ENCODE measurements at regions not wholly inside any gene's neighbourhood (a gene's known extent, or its start where the extent isn't known, plus 50 kb on each side); places are given as distances from the start of the nearest gene placed in this dataset.
A peak's percentile ranks its signal among the peaks of the same experiment; 100 is the strongest.
"Not testable (repeated sequence)": the region's sequence is repeated elsewhere in the genome, so short reads cannot be mapped to it uniquely, and the experiment has no call there.

DNA sequence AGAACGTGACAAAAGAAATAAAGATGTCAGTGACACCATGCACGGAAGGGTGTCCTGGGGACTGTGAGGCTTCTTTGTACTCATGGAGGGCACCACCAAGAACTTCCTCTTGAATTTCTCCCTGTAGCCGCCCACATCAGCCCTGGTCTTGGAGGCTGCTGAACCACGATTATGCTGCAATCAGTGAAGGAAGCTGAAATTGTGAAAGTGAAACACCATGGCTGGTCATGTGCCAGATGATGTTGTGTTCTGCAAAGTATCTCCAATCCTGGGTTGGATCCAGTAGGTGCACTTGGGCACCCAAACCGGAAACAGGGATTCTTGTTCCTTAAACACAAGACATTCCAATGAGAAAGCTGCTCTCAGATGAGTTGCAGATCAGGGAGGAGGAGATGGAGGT, 104.4 kb upstream of the GOLGA6L6 start:
- ChIA-PET POLR2A (no interaction called here), CTCF (interaction anchor here (0.5 to 1.8 kb wide), 3 partner anchors 13 to 626 kb away, joined by 3 to 6 read pairs (median 3); no protein-coding TSS in a partner anchor)
- ATAC-seq (peak; percentile 78), DNase-seq (peak; percentile 61)
- Mint-ChIP-seq H3K36me3 (ENCODE audit: low read depth) (no peaks in the 10 kb centered on the region), H3K27me3 (peaks cover 17% of the 10 kb centered on the region), H3K4me3 (no peak overlapping the region), H3K9me3 (ENCODE audit: low read depth) (no peaks in the 10 kb centered on the region), H3K4me1 (no peaks in the 10 kb centered on the region), H3K27ac (no peak overlapping the region)
- intact Hi-C loops (cut with DNase I, micrococcal nuclease): loop anchor here in 1 of 2 experiments (1.0 kb wide), 1 partner anchor 18 kb away; no protein-coding TSS in a partner anchor

DNA sequence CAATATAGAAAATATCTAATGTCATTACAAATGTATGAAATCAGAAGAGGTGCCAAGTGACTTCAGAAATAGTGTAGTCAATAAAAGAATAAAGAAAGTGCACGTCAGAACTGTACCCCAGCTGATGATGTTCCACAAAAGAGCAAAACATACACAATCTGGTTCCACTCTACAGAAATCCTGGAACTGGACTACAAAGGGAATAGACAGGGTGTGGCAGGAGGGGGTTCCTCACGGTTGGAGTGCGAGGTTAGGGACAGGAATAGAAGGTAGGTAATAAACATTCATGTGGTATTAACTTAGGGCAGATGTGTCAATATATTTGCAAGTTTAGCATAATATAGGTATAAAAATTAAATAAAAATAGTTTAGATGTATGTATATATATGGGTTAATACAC, 103.3 kb upstream of the GOLGA6L6 start:
- Mint-ChIP-seq H3K4me1 (no peaks in the 10 kb centered on the region), H3K4me3 (no peak overlapping the region), H3K27me3 (peaks cover 17% of the 10 kb centered on the region), H3K36me3 (ENCODE audit: low read depth) (no peaks in the 10 kb centered on the region), H3K27ac (no peak overlapping the region), H3K9me3 (ENCODE audit: low read depth) (no peaks in the 10 kb centered on the region)
- ChIA-PET POLR2A (no interaction called here), CTCF (no interaction called here)
- intact Hi-C loops (cut with DNase I, micrococcal nuclease): no loop called here
- DNase-seq: no peak
- no peak for ATAC-seq

DNA sequence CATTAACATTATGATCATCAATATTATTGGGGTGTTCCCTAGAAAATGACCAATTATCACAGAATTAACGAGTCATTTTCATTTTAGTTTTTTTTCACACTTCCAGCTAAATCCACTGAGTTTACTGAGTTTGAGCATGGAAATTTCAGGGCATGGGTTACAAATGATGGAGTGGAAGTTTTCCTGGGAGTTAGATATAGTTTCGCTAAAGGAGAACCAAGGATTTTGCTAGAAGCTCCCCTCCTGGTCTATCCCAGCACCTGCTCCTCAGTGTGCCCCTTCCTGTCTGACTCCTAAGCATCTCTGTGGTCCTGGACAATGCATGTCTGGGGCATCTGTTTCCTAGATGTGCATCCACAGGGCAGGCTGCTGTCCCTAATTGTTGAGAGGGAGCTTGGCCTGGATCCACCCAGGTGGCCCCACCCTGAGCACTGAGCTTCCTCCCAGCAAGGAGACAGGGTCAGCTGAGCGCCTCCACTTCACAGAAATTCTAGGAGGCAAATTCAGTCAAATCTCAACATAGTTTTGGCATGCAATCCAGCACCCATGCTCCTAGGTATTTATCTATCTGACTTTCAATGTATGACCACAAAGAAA, 102.3 kb upstream of the GOLGA6L6 start:
- Mint-ChIP-seq H3K27me3 (peaks cover 17% of the 10 kb centered on the region), H3K4me1 (no peaks in the 10 kb centered on the region), H3K4me3 (no peak overlapping the region), H3K36me3 (ENCODE audit: low read depth) (no peaks in the 10 kb centered on the region), H3K27ac (no peak overlapping the region), H3K9me3 (ENCODE audit: low read depth) (no peaks in the 10 kb centered on the region)
- ChIA-PET POLR2A (no interaction called here), CTCF (interaction anchor here (1.0 kb wide), 1 partner anchor 10 kb away, joined by 3 read pairs; no protein-coding TSS in a partner anchor)
- intact Hi-C loops (cut with DNase I, micrococcal nuclease): no loop called here
- DNase-seq: no peak
- ATAC-seq: no peak

DNA sequence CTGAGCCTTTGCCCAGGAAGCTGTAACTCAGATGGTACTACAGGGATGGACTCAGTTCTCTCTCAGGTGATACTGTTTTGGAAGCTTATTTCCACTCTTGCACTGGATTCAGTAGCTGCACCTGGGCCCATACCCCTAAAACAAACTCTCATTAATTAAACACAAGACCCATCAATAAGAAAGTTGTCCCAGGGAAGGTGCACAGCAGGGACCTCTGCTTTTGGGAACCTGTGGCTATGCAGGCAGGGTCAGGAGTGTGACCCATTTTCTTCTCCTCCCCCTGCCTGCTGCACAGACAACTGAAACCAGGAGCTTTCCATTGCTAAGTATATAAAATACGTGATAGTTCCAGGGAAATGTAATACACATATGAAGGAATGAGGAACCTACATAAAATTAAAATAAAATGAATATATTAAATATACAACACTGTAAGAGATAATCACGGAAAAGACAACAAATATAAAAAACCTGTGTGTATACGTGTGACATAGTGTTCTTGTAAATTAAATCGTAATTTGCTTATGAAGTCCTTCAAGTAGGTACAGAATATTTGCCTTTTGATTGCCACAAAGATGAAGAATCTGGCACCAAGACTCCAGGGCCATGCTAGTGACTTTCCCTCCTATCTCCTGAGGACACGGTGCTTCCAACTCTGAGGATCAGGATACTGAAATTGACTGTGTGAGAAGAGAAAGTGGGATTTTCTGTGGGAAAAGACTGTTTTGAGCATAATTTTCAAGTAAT, 101.6 kb upstream of the GOLGA6L6 start:
- H3K4me3 Mint-ChIP-seq: no peak overlapping the region
- no peaks in the 10 kb centered on the region for H3K9me3 Mint-ChIP-seq (ENCODE audit: low read depth)
- POLR2A ChIA-PET: no interaction called here
- ATAC-seq: no peak
- DNase-seq: no peak
- no peaks in the 10 kb centered on the region for H3K36me3 Mint-ChIP-seq (ENCODE audit: low read depth)
- intact Hi-C loops (cut with DNase I, micrococcal nuclease): no loop called here
- peaks cover 17% of the 10 kb centered on the region for H3K27me3 Mint-ChIP-seq
- H3K4me1 Mint-ChIP-seq: no peaks in the 10 kb centered on the region
- CTCF ChIA-PET: interaction anchor here (0.9 to 1.3 kb wide), 3 partner anchors 8 to 17 kb away, joined by 3 to 5 read pairs (median 3); no protein-coding TSS in a partner anchor
- H3K27ac Mint-ChIP-seq: no peak overlapping the region

DNA sequence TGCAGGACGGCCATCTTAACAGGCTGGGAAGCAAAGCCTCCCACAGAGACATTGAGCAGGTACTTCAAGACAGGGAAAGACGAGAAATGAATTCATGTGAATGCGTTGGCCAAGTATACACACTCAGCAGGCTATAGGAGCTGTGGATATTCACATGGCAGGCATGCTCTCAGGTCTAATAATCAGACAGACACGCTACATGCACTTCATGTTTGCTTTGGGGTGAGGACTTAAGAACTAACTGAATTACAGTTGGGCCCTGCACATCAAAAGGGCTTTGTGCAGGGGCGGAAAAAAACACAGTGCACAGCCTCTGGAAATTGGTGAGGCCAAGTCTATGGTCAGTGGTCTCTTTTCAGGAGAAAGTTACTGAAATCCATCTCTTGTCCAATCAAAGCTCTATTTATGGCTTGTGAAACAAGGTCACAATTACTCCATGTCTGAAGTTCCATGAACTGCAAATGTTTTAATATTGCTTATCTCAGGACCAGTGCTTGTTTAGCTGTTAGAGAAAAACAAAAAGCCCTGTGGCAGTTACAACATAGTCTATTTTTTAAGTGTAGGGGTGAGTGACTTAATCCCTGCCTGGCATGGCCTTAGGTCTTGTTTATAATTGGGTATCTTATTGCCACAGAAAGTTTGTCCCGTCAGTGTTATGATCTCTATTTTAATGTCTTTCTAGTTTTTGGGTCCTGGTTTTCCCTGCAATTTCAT, 100.6 kb upstream of the GOLGA6L6 start:
- ChIA-PET POLR2A (no interaction called here), CTCF (interaction anchor here (0.9 to 1.3 kb wide), 2 partner anchors 9 to 18 kb away, joined by 3 to 5 read pairs; no protein-coding TSS in a partner anchor)
- intact Hi-C loops (cut with DNase I, micrococcal nuclease): no loop called here
- H3K27ac Mint-ChIP-seq: no peak overlapping the region
- ATAC-seq: no peak
- no peaks in the 10 kb centered on the region for H3K4me1 Mint-ChIP-seq
- no peak for DNase-seq
- no peaks in the 10 kb centered on the region for H3K36me3 Mint-ChIP-seq (ENCODE audit: low read depth)
- H3K27me3 Mint-ChIP-seq: peaks cover 17% of the 10 kb centered on the region
- no peaks in the 10 kb centered on the region for H3K9me3 Mint-ChIP-seq (ENCODE audit: low read depth)
- no peak overlapping the region for H3K4me3 Mint-ChIP-seq

DNA sequence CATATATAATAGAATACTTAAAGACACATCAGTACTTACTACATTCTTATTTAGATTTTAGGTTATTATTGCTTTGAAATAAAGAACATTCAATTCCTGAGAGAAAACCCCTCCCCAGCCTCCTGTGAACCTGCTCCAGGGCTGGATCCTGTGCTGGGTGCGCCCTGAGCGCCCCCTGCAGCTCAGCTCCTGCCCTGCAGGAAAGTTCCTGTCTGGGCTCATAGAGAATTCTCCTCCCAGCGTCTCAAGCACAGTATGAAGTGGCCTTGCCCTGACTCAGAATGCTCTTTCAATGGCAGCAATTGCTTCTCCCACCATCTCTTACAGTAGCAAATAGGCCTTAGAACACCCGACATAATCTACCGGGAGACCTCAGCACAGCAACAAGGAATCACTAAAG, 98.8 kb upstream of the GOLGA6L6 start:
- DNase-seq (peak; percentile 31), ATAC-seq (peak; percentile 92)
- H3K4me3 Mint-ChIP-seq; H3K36me3 Mint-ChIP-seq (ENCODE audit: low read depth); POLR2A ChIA-PET; CTCF ChIA-PET; H3K9me3 Mint-ChIP-seq (ENCODE audit: low read depth); intact Hi-C loops (cut with DNase I, micrococcal nuclease); H3K27ac Mint-ChIP-seq; H3K4me1 Mint-ChIP-seq: not testable (repeated sequence)
- H3K27me3 Mint-ChIP-seq: peaks cover 17% of the 10 kb centered on the region

DNA sequence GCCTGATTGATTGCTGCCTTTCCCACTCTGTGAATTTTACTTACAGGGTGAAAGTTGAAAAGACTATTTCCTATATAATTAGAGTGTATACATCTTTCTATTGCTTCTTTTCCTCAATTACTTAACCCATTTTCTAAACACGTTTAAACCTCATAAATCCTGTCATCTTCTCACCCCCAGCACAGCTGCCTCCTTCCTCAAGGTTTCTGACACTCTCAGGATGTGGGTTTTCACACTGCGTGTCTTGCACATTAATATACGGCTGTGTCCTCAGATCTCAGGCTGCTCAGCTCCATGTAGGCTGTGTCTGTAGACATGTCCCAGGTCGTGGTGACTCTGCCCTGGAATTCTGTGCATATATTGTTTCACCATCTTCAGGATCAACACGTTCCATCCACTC, 97.6 kb upstream of the GOLGA6L6 start:
- H3K27ac Mint-ChIP-seq; H3K4me3 Mint-ChIP-seq; DNase-seq; H3K9me3 Mint-ChIP-seq (ENCODE audit: low read depth); H3K4me1 Mint-ChIP-seq; H3K36me3 Mint-ChIP-seq (ENCODE audit: low read depth); POLR2A ChIA-PET; ATAC-seq; CTCF ChIA-PET; intact Hi-C loops (cut with DNase I, micrococcal nuclease): not testable (repeated sequence)
- peaks cover 14% of the 10 kb centered on the region for H3K27me3 Mint-ChIP-seq

DNA sequence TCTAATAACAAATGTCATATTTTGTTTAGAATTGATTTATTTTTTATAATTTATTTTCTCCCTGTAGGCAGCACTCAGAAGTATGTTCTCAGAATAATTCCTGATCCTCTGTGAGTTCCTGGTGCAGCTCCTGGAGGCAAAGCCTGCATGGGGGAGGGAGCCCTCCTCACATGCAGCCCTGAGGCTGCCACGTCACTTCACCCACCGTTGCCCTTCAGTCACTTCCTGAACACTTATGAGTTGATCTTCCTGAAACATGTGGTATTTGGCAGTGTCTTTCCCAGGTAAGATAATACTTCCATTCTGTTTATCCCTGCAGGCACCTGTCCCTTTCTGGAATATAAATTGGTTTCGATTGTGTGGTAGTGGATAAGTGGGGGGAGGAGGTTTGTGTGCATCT, 95.9 kb upstream of the GOLGA6L6 start:
- H3K4me1 Mint-ChIP-seq; DNase-seq; H3K27me3 Mint-ChIP-seq; H3K27ac Mint-ChIP-seq; intact Hi-C loops (cut with DNase I, micrococcal nuclease); CTCF ChIA-PET; POLR2A ChIA-PET; H3K4me3 Mint-ChIP-seq; H3K36me3 Mint-ChIP-seq (ENCODE audit: low read depth); H3K9me3 Mint-ChIP-seq (ENCODE audit: low read depth); ATAC-seq: not testable (repeated sequence)

DNA sequence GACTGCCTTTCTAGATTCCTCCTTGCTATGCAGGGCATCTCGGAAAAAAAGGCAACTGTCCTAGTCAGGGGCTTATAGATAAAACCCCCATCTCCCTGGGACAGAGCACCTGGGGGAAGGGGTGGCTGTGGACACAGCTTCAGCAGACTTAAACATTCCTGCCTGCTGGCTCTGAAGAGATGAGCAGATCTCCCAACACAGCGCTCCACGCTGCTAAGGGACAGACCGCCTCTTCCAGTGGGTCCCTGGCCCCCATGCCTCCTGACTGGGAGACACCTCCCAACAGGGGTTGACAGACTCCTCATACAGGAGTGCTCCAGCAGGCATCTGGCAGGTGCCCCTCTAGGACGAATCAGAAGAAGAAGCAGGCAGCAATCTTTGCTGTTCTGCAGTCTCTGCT, 87.9 kb upstream of the GOLGA6L6 start:
- POLR2A ChIA-PET; H3K9me3 Mint-ChIP-seq (ENCODE audit: low read depth); CTCF ChIA-PET; H3K4me1 Mint-ChIP-seq; H3K4me3 Mint-ChIP-seq; ATAC-seq; DNase-seq; H3K27me3 Mint-ChIP-seq; H3K36me3 Mint-ChIP-seq (ENCODE audit: low read depth); intact Hi-C loops (cut with DNase I, micrococcal nuclease); H3K27ac Mint-ChIP-seq: not testable (repeated sequence)

DNA sequence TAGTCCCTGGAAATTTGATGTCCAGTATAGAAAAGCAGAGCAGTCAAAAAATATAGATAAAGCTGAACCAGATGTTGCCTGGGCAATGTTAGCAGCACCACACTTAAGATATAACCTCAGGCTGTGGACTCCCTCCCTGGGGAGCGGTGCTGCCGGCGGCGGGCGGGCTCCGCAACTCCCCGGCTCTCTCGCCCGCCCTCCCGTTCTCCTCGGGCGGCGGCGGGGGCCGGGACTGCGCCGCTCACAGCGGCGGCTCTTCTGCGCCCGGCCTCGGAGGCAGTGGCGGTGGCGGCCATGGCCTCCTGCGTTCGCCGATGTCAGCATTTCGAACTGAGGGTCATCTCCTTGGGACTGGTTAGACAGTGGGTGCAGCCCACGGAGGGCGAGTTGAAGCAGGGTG, 86.9 kb upstream of the GOLGA6L6 start:
- H3K27me3 Mint-ChIP-seq; H3K4me3 Mint-ChIP-seq; DNase-seq; H3K9me3 Mint-ChIP-seq (ENCODE audit: low read depth); POLR2A ChIA-PET; H3K27ac Mint-ChIP-seq; ATAC-seq; intact Hi-C loops (cut with DNase I, micrococcal nuclease); H3K4me1 Mint-ChIP-seq; H3K36me3 Mint-ChIP-seq (ENCODE audit: low read depth); CTCF ChIA-PET: not testable (repeated sequence)

DNA sequence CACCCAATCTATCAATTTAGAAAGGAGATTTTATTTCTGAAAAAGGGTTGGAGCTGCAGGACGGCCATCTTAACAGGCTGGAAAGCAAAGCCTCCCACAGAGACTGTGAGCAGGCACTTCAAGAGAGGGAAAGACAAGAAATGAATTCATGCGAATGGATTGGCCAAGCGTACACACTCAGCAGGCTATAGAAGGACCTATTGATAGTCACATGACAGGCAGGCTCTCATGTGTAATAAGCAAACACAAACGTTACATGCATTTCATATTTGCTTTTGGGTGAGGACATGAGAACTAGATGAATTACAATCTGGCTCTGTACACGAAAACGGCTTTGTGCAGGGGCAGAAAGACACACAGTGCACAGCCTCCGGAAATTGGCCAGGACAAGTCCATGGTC, 83.9 kb upstream of the GOLGA6L6 start:
- CTCF ChIA-PET, H3K4me1 Mint-ChIP-seq: not testable (repeated sequence)

DNA sequence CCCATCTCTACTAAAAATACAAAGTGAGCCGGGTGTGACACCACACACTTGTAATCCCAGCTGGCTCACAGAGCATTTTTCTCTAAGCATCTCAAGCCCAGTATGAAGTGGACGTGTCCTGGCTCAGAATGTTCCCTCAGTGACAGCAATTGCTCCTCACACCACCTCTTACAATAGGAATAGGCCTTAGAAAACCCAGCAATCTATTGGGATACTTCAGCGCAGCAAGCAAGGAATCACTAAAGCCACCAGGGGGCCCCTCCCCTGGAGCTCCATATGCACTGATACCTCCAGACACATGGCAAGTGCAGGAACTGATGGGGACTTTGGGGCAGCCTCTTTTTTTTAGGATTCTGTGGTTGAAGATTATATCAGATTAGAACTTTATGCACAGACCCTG, 82.5 kb upstream of the GOLGA6L6 start:
- H3K4me3 Mint-ChIP-seq; H3K27ac Mint-ChIP-seq; H3K4me1 Mint-ChIP-seq; intact Hi-C loops (cut with DNase I, micrococcal nuclease); POLR2A ChIA-PET; CTCF ChIA-PET; H3K36me3 Mint-ChIP-seq (ENCODE audit: low read depth); H3K9me3 Mint-ChIP-seq (ENCODE audit: low read depth); H3K27me3 Mint-ChIP-seq; ATAC-seq: not testable (repeated sequence)
- peak; percentile 59 for DNase-seq

More for the DNA sequence above, 83.9 kb upstream of the GOLGA6L6 start:
- H3K4me3 Mint-ChIP-seq; H3K27ac Mint-ChIP-seq; H3K36me3 Mint-ChIP-seq (ENCODE audit: low read depth); H3K9me3 Mint-ChIP-seq (ENCODE audit: low read depth); ATAC-seq; H3K27me3 Mint-ChIP-seq; DNase-seq; POLR2A ChIA-PET; intact Hi-C loops (cut with DNase I, micrococcal nuclease): not testable (repeated sequence)

Data from activated CD4-positive, alpha-beta T cell treated with anti-CD3 and anti-CD28 coated beads for 36 hours (primary cell).